Activated naive CD4-positive, alpha-beta T cell treated with anti-CD3 and anti-CD28 coated beads, Interleukin-2, amount 50 U/mL, for 72 hours (primary cell): ENCODE measurements at regions not wholly inside any gene's neighbourhood (a gene's known extent, or its start where the extent isn't known, plus 50 kb on each side); places are given as distances from the start of the nearest gene placed in this dataset.

Source experiments
- ATAC-seq, 2 donors: fragments of 150-1000 bp; cut with Tn5 transposase; 2 replicates each; pipeline ENCODE4 v1.10.0; 2021; ENCODE audit warnings: mild to moderate bottlenecking in 2 of 2, moderate library complexity in 2 of 2
- DNase-seq, 2 donors: peaks; one replicate each; pipeline ENCODE4 v3.0.0; 2021 to 2022; ENCODE audit warnings: low spot score in 2 of 2
- H3K27ac Mint-ChIP-seq, 2 donors: one replicate each; pipeline ENCODE4 v1.8.0; 2022; ENCODE audit warnings: mild to moderate bottlenecking in 2 of 2, mixed read lengths in 2 of 2
- H3K36me3 Mint-ChIP-seq, 2 donors: one replicate each; pipeline ENCODE4 v1.8.0; 2022; ENCODE audit warnings: mixed read lengths in 2 of 2
- H3K9me3 Mint-ChIP-seq, 2 donors: one replicate each; pipeline ENCODE4 v1.8.0; 2022; ENCODE audit warnings: mixed read lengths in 2 of 2

- no peak for ATAC-seq
- Mint-ChIP-seq H3K36me3 (no peaks in the 10 kb centered on the region), H3K27ac (no peak overlapping the region), H3K9me3 (peaks cover 0 to 20% of the 10 kb centered on the region in 2 donors)
- DNase-seq = no peak
Measured at GRCh38 chr6:23016696-23017095, 447.3 kb downstream of the HDGFL1 start.

- Mint-ChIP-seq H3K27ac (no peak overlapping the region), H3K36me3 (no peaks in the 10 kb centered on the region), H3K9me3 (peaks cover 0 to 7% of the 10 kb centered on the region in 2 donors)
- DNase-seq = no peak
- no peak for ATAC-seq
Measured at GRCh38 chr6:23021487-23021886, 452.1 kb downstream of the HDGFL1 start.

GRCh38 chr6:23027281-23027680, 457.9 kb downstream of the HDGFL1 start:
- DNase-seq = no peak
- Mint-ChIP-seq H3K9me3 (peaks cover 0 to 4% of the 10 kb centered on the region in 2 donors), H3K27ac (no peak overlapping the region), H3K36me3 (no peaks in the 10 kb centered on the region)
- no peak for ATAC-seq

DNA sequence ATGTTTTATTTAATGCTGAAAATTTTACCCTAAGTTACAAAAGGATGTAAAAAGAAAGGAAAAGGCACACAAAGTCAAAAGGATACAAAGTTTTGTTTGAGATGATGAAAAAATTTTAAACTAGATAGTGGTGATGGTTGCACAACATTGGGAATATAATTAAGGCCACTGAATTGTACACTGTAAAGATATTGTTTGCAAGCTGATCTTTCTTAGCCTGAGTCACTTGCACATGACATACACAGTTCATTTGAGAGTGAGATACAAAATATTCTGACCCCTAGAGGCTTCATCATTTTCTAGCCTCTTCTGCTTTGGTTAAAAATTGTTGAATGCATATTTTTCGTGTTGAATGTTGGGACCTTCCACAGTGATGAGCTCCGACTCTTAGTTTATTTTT, 462.6 kb downstream of the HDGFL1 start:
- ATAC-seq (no peak), DNase-seq (no peak)
- H3K9me3 Mint-ChIP-seq = peaks cover 0 to 4% of the 10 kb centered on the region in 2 donors
- no peaks in the 10 kb centered on the region for H3K36me3 Mint-ChIP-seq
- H3K27ac Mint-ChIP-seq = no peak overlapping the region

GRCh38 chr6:23034926-23035325, 465.6 kb downstream of the HDGFL1 start:
- ATAC-seq (no peak), DNase-seq (no peak)
- Mint-ChIP-seq H3K27ac (no peak overlapping the region), H3K9me3 (peaks cover 0 to 4% of the 10 kb centered on the region in 2 donors), H3K36me3 (no peaks in the 10 kb centered on the region)

DNA sequence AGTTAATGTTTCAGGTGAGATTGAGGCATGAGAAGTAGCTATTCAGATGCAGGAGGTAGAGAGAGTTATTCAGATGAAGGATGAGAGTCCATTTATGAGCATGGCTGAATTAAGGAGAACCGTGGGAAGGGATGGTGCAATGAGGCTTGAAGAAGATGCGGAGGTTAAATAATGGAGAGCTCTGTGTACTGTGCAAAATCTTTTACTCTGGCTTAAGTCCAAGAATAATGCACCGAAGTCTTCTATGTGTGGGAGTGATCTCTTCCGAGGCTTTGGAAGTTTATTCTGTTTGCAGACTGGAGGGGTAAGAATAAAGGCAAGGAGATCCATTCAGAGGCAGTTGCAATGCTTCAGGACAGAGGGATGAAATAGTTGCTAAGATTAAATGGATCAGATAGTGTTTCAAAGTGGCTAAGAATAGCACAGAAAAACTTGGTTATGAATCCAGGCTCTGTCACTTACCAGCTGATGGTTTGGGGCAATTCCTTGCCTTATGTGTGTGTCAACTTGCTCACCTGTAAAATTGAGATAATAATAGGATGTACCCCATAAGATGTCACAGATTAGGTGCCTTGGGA, 467.1 kb downstream of the HDGFL1 start:
- DNase-seq (no peak), ATAC-seq (no peak)
- no peaks in the 10 kb centered on the region for H3K36me3 Mint-ChIP-seq
- H3K27ac Mint-ChIP-seq = no peak overlapping the region
- H3K9me3 Mint-ChIP-seq = no peaks in the 10 kb centered on the region

DNA sequence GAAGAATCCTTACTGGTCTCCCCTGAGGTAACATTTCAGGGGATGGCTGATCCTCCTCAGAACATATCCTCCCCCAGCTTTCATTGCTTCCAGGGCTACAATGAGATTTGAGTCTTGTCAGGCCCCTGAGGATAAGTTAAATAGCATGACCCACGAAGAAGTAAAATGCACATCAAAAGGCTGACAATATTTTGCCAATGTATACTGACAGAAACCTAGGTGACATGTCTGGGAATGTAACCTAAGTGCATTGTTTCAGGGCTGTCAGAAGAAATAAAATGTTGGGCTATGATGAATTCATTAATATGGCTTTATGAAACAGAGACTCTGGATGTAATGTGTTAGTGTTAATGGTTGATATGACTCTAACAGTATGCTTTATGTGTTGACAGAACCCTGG, 471.5 kb downstream of the HDGFL1 start:
- Mint-ChIP-seq H3K27ac (no peak overlapping the region), H3K36me3 (no peaks in the 10 kb centered on the region), H3K9me3 (peaks cover 0 to 4% of the 10 kb centered on the region in 2 donors)
- DNase-seq (no peak), ATAC-seq (no peak)

DNA sequence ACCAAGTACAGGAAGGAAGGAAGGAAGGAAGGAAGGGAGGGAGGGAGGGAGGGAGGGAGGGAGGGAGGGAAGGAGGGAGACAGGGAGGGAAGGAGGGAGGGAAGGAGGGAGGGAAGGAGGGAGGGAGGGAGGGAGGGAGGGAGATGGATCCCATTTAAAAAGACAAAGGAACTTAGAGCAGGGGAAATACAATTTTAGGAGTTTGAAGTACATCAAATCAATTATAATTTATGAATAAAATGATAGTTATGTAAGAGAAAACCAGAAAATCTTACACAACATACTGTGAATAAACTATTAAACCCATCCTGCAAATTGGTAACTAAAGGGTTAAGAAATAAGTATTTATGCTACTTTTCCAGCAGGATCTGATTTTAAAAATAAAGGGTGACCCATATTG, 475.9 kb downstream of the HDGFL1 start:
- H3K27ac Mint-ChIP-seq = no peak overlapping the region
- no peaks in the 10 kb centered on the region for H3K36me3 Mint-ChIP-seq
- ATAC-seq (no peak), DNase-seq (no peak)
- peaks cover 8 to 9% of the 10 kb centered on the region in 2 donors for H3K9me3 Mint-ChIP-seq

- Mint-ChIP-seq H3K27ac (no peak overlapping the region), H3K36me3 (no peaks in the 10 kb centered on the region), H3K9me3 (peaks cover 4 to 8% of the 10 kb centered on the region in 2 donors)
- no peak for ATAC-seq
- no peak for DNase-seq
Measured at GRCh38 chr6:23055523-23055922, 486.2 kb downstream of the HDGFL1 start.

DNA sequence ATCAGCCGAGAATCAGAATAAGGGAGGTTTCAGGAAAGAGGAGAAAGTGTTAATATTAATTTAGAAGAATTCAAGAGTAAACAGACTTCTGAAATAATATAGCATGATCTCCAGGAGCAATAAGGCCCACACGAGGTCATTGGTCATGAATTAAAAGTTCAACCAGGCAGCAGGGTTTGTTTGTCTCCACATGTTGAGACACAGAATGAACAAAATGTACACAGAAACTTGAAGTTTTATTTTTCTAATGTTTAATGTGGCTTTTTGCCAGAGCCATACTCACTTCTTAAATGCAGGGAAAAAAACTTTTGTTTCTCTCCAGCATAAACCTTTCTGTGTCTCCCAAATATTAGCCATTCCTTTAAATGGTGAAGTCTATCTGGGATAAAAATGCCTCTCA, 504.5 kb downstream of the HDGFL1 start:
- Mint-ChIP-seq H3K36me3 (no peaks in the 10 kb centered on the region), H3K9me3 (peaks cover 15 to 16% of the 10 kb centered on the region in 2 donors), H3K27ac (no peak overlapping the region)
- no peak for ATAC-seq
- no peak for DNase-seq

- DNase-seq = no peak
- Mint-ChIP-seq H3K9me3 (peaks cover 13 to 19% of the 10 kb centered on the region in 2 donors), H3K27ac (no peak overlapping the region), H3K36me3 (no peaks in the 10 kb centered on the region)
- ATAC-seq = no peak
Measured at GRCh38 chr6:23077772-23078171, 508.4 kb downstream of the HDGFL1 start.

- peaks cover 4 to 9% of the 10 kb centered on the region in 2 donors for H3K9me3 Mint-ChIP-seq
- H3K27ac Mint-ChIP-seq = no peak overlapping the region
- H3K36me3 Mint-ChIP-seq = no peaks in the 10 kb centered on the region
- ATAC-seq (no peak), DNase-seq (no peak)
Measured at GRCh38 chr6:23081701-23082100, 512.3 kb downstream of the HDGFL1 start.

DNA sequence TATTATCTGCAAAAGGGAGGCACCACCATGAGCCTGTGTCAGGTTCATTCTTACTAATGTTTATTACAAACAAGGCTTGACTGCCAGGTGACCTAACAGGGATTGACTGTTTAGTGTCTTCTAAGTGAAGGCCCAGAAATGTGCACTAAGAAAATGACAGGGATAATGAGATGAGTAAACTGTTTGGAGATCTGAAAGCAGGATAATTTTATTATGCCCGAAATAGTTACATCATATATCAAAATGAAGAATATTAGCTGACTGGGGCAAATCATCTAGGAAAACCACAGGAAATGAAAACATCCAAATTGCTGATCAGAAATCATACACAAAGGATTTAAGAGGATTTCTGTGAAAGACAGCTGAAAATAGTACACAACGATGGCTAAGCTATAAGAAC, 516.7 kb downstream of the HDGFL1 start:
- H3K36me3 Mint-ChIP-seq = no peaks in the 10 kb centered on the region
- no peak for ATAC-seq
- no peak overlapping the region for H3K27ac Mint-ChIP-seq
- H3K9me3 Mint-ChIP-seq = peaks cover 4 to 6% of the 10 kb centered on the region in 2 donors
- no peak for DNase-seq

GRCh38 chr6:23087471-23087870, 518.1 kb downstream of the HDGFL1 start:
- Mint-ChIP-seq H3K27ac (no peak overlapping the region), H3K36me3 (peaks cover 0 to 5% of the 10 kb centered on the region in 2 donors), H3K9me3 (peaks cover 6 to 15% of the 10 kb centered on the region in 2 donors)
- DNase-seq (no peak), ATAC-seq (no peak)

DNA sequence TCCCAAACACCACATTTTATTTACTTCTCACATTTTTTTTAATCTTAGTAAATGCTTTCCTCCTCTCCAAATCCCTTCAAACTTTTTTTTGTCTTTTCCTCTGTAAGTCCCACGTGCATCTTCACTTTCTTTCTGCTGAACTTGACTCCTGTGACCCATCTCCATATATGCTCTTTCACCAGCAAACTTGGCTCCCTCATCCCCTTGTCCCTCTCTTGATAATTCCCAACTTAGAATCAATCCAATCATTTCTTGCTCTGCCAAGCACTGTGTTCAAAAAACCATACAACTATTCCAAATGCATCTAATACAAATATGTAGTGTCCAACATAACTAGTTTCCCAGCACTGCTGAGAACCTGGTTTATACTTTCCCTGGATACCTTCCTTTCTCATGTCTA, 519.4 kb downstream of the HDGFL1 start:
- Mint-ChIP-seq H3K9me3 (peaks cover 6 to 18% of the 10 kb centered on the region in 2 donors), H3K27ac (no peak overlapping the region), H3K36me3 (peaks cover 0 to 5% of the 10 kb centered on the region in 2 donors)
- no peak for ATAC-seq
- no peak for DNase-seq

DNA sequence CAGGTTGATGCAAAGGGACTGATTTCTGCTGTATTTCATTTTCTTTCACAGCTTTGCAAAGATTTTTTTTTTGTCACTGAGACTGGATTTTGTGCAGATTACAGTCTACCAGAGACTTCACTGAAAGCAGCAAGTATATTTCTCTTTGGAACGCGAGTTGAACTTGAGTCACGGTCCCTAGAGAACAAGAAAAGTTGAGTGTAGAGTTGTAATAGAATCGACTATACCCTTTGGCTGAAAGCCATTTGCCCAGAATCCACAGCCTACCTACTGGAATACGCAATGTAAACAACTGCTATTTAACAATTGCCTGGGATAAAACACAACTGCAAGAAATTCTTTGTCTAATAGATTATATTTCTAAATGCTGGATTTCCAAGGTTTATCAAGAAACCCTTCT, 520.6 kb downstream of the HDGFL1 start:
- DNase-seq (no peak), ATAC-seq (no peak)
- H3K27ac Mint-ChIP-seq = no peak overlapping the region
- peaks cover 11 to 24% of the 10 kb centered on the region in 2 donors for H3K9me3 Mint-ChIP-seq
- peaks cover 0 to 9% of the 10 kb centered on the region in 2 donors for H3K36me3 Mint-ChIP-seq

DNA sequence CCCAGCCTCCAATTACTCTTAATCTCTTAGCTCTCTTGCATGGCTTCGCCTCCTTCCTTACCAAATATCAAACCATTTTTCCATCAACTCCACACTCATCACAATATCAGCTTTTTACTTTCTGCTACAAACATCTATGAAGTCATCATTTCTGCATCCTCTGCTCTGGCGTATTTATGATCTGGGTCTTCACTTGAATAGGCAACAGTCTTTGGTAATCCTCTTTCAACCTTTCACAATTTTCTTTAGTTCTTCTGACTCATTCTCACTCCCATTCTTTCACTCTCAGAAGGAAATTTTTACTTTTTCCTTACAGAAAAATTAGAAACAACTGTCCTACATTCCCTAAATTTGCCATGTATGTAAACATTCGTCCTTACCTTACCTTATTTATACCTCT, 522.4 kb downstream of the HDGFL1 start:
- ATAC-seq = no peak
- Mint-ChIP-seq H3K9me3 (peaks cover 13 to 25% of the 10 kb centered on the region in 2 donors), H3K36me3 (peaks cover 0 to 10% of the 10 kb centered on the region in 2 donors), H3K27ac (no peak overlapping the region)
- no peak for DNase-seq

DNA sequence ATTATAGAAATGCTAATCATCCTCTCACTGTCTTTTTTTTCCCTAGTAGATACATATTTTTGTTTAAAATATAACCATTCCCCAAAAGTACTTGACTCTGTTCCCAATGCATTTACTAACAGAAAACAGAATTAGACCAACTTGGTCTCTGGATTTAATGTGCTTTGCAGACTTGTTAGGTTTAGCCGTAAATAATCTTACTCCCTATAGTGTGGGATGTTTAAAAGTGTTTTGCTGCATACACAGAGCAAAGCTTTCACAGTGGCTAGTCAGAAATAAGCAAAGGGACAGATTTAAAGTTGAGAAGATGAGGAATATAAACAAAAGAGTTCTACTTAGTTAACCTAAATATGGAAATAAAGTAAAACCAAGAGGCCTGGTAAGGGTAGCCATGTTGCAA, 527.5 kb downstream of the HDGFL1 start:
- no peak for DNase-seq
- peaks cover 0 to 8% of the 10 kb centered on the region in 2 donors for H3K36me3 Mint-ChIP-seq
- no peak for ATAC-seq
- H3K27ac Mint-ChIP-seq = no peak overlapping the region
- peaks cover 13 to 26% of the 10 kb centered on the region in 2 donors for H3K9me3 Mint-ChIP-seq
